ENCODE measurements at regions not wholly inside any gene's neighbourhood (a gene's known extent, or its start where the extent isn't known, plus 50 kb on each side); places are given as distances from the start of the nearest gene placed in this dataset.

- TF ChIP-seq CTCF (IDR thresholded peaks at IDR 0.05) (no peak), POLR2A (IDR thresholded peaks at IDR 0.05) (no peak)
Observed at GRCh38 chr7:40977533-40977932, 725.4 kb downstream of the INHBA start.
